Astrocyte of the spinal cord (primary cell): ENCODE measurements at regions not wholly inside any gene's neighbourhood (a gene's known extent, or its start where the extent isn't known, plus 50 kb on each side); places are given as distances from the start of the nearest gene placed in this dataset.

Source experiments
- DNase-seq: peaks from one replicate; pipeline ENCODE4 v3.0.0; 2011; ENCODE audit warnings: low read depth, low spot score
- H3K4me3 ChIP-seq: 2 replicates; pipeline ENCODE4 v1.5.1; 2011; ENCODE audit warnings: low read depth, mild to moderate bottlenecking, low read length, moderate library complexity
- in situ Hi-C: cut with HindIII; loops from 2 replicates; pipeline ENCODE4 v1.10.0; 2017; ENCODE audit warnings: low sequenced_read_pairs
- TF ChIP-seq, protein P1 (sequence below): IDR thresholded peaks from 2 replicates; pipeline ENCODE4 v1.5.1; 2012; ENCODE audit warnings: low read depth, mild to moderate bottlenecking, low read length, inconsistent platforms

GRCh38 chr15:72979791-72980190 lies 72.5 kb upstream of the NEO1 start:
- H3K4me3 ChIP-seq: no peak overlapping the region
- no peak for DNase-seq
- TF ChIP-seq, protein P1, sequence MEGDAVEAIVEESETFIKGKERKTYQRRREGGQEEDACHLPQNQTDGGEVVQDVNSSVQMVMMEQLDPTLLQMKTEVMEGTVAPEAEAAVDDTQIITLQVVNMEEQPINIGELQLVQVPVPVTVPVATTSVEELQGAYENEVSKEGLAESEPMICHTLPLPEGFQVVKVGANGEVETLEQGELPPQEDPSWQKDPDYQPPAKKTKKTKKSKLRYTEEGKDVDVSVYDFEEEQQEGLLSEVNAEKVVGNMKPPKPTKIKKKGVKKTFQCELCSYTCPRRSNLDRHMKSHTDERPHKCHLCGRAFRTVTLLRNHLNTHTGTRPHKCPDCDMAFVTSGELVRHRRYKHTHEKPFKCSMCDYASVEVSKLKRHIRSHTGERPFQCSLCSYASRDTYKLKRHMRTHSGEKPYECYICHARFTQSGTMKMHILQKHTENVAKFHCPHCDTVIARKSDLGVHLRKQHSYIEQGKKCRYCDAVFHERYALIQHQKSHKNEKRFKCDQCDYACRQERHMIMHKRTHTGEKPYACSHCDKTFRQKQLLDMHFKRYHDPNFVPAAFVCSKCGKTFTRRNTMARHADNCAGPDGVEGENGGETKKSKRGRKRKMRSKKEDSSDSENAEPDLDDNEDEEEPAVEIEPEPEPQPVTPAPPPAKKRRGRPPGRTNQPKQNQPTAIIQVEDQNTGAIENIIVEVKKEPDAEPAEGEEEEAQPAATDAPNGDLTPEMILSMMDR: no peak
- in situ Hi-C loops: no loop called here

- in situ Hi-C loops: no loop called here
- TF ChIP-seq, protein P1: no peak
- H3K4me3 ChIP-seq: no peak overlapping the region
- DNase-seq: no peak
Observed at GRCh38 chr15:72979308-72979707, 73.0 kb upstream of the NEO1 start.

DNA sequence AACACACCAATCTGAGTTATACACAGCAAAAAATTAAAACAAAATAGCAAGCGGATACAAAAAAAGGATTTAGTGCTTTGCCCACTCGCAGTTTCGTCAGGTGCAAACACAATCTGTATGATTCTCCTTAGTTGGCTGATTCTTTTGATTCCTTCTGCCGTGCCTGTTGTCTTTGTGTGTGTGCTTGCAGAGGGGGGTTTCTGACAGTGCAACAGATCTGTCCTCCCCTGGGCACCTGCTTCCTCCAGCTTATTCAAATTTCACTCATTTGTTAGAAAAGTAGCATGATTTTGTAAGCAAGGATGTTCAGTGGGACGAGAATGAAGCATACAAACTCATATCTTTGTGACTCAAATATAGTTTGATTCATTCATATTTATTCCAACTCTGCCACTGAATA lies 74.0 kb upstream of the NEO1 start:
- in situ Hi-C loops: no loop called here
- no peak for DNase-seq
- TF ChIP-seq, protein P1: no peak

GRCh38 chr15:72972362-72972761 lies 79.9 kb upstream of the NEO1 start:
- in situ Hi-C loops: no loop called here
- no peak for DNase-seq

More for the DNA sequence above, 74.0 kb upstream of the NEO1 start:
- no peak overlapping the region for H3K4me3 ChIP-seq

DNA sequence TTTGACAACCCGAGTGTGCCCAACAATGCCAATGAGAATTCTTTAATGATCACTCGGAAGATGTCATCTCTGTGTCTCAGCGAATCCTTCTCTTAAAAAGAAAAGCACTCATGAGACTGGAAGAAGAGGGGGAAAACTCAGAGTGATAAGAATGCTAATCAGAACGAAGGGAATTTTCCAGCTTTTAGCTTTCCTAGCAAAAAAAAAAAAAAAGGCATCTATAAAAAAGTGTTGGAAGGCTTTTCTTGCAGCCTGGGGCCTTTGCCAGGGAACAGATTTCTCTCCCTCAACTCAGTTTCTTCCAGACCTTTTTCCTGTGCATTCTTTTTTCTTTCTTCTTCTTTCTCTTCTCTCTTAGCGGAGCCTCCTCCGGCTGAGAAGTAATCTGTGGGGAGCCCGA lies 80.5 kb upstream of the NEO1 start:
- TF ChIP-seq, protein P1: no peak
- no peak overlapping the region for H3K4me3 ChIP-seq
- DNase-seq: no peak
- in situ Hi-C loops: no loop called here

More at GRCh38 chr15:72972362-72972761, 79.9 kb upstream of the NEO1 start:
- TF ChIP-seq, protein P1: no peak
- H3K4me3 ChIP-seq: no peak overlapping the region

DNA sequence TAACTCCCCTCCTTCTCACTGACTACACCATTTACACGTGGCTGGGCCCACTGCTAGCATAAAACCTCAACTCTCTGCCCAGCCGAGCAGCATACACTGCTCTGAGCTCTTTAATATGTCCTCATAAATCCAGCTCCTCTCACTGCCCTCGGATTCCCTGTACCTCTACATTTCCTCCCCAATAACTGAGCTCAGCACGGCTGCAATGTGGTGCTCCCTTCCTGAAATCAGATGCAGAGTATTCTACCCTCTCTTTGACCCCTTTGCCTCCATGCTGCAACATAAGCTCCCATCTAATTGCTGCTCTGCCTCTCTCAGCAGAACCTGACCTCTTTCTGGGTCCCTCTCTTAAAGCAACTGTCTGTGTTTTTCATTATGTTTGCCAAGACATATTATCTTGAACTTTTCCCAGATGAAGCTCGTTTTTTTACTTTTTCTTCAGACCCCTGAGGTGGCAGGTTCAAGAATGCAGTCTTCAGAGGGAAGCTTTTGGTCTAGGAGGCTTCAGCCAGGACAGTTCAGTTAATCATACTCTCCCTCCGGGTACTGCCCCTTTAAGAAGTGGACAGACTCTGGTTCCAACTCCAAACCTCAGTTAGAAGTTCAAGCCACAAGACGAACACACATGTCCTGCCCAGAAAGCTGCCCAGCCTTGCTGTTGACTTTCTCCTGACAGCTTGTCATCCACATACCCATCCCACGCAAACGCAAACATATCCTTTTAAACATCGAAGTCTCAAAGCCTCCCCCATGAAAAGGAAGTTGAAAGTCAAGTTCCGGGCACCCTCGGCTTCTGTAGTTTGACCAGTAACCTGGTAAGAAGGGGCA lies 81.1 kb upstream of the NEO1 start:
- no peak overlapping the region for H3K4me3 ChIP-seq
- peak; percentile 5 for DNase-seq
- in situ Hi-C loops: no loop called here
- TF ChIP-seq, protein P1: no peak
